ENCODE measurements at regions not wholly inside any gene's neighbourhood (a gene's known extent, or its start where the extent isn't known, plus 50 kb on each side); places are given as distances from the start of the nearest gene placed in this dataset.
A peak's percentile ranks its signal among the peaks of the same experiment; 100 is the strongest.

- Histone ChIP-seq H3K4me1 (ENCODE audit: insufficient read depth) (no peaks in the 10 kb centered on the region), H3K27me3 (ENCODE audit: insufficient read depth) (peaks cover 3% of the 10 kb centered on the region; the same call in 1 of the 2 replicates), H3F3A (replicated peaks; ENCODE audit: low read depth) (no peaks in the 10 kb centered on the region), H3K9me2 (ENCODE audit: insufficient read depth) (no peaks in the 10 kb centered on the region), H3K36me3 (ENCODE audit: insufficient read depth) (no peaks in the 10 kb centered on the region), H3K27ac (ENCODE audit: low read depth) (no peak overlapping the region), H2AFZ (no peak overlapping the region), H3K4me2 (no peak overlapping the region), H3K4me3 (no peak overlapping the region), H3K79me2 (replicated peaks; ENCODE audit: insufficient read depth) (no peaks in the 10 kb centered on the region), H4K20me1 (replicated peaks; ENCODE audit: insufficient read depth) (no peaks in the 10 kb centered on the region)
- Mint-ChIP-seq H3K4me1 (no peaks in the 10 kb centered on the region; the same call in 2 of the 3 replicates), H3K9me3 (peaks cover 23% of the 10 kb centered on the region), H3K27me3 (ENCODE audit: insufficient read depth, low read depth, poor library complexity) (peaks cover 5% of the 10 kb centered on the region), H3K36me3 (ENCODE audit: low read depth) (peaks cover 5% of the 10 kb centered on the region; the same call in 1 of the 3 replicates), H3K27ac (no peak overlapping the region), H3K4me3 (no peak overlapping the region)
- no peak for TF ChIP-seq ETS1 (IDR thresholded peaks at IDR 0.05)
- peak; percentile 81 for TF ChIP-seq ZNF331 (CRISPR knock-in tag; IDR thresholded peaks at IDR 0.05; ENCODE audit: low read depth)
- TF ChIP-seq CREB1 (CRISPR knock-in tag; IDR thresholded peaks at IDR 0.05; ENCODE audit: low read depth): no peak
- TF ChIP-seq EZH2 (IDR thresholded peaks at IDR 0.05; ENCODE audit: low read depth, unreplicated experiment): no peak
- ATAC-seq (no peak), DNase-seq (ENCODE audit: low spot score) (no peak)
Observed at GRCh38 chr19:13705201-13705600, 59.1 kb upstream of the MRI1 start.

GRCh38 chr19:13701624-13702023 is 62.7 kb upstream of the MRI1 start:
- H3K9me2 ChIP-seq (ENCODE audit: insufficient read depth): no peaks in the 10 kb centered on the region
- no peak overlapping the region for H3K4me2 ChIP-seq
- no peak overlapping the region for H3K27ac Mint-ChIP-seq
- H3K79me2 ChIP-seq (replicated peaks; ENCODE audit: insufficient read depth): no peaks in the 10 kb centered on the region
- H3K4me3 Mint-ChIP-seq: no peak overlapping the region
- peaks cover 23% of the 10 kb centered on the region for H3K9me3 Mint-ChIP-seq
- ATAC-seq (no peak), DNase-seq (ENCODE audit: low spot score) (no peak)
- TF ChIP-seq ZNF114 (CRISPR knock-in tag; IDR thresholded peaks at IDR 0.05): no peak
- TF ChIP-seq CTCF (conservative IDR thresholded peaks at IDR 0.05; ENCODE audit: low read depth in 2 of 2): no peak
- TF ChIP-seq STAT1 (IDR thresholded peaks at IDR 0.05; ENCODE audit: unreplicated experiment): no peak
- no peak for TF ChIP-seq NANOG (IDR thresholded peaks at IDR 0.05; ENCODE audit: borderline replicate concordance)
- TF ChIP-seq EZH2phosphoT487 (IDR thresholded peaks at IDR 0.05; ENCODE audit: unreplicated experiment): no peak
- TF ChIP-seq CREB1 (CRISPR knock-in tag; IDR thresholded peaks at IDR 0.05; ENCODE audit: low read depth): no peak
- no peak for TF ChIP-seq POLR2AphosphoS5 (IDR thresholded peaks at IDR 0.05; ENCODE audit: low read depth)
- no peak for TF ChIP-seq EZH2 (IDR thresholded peaks at IDR 0.05; ENCODE audit: low read depth, unreplicated experiment)
- TF ChIP-seq ZNF331 (CRISPR knock-in tag; IDR thresholded peaks at IDR 0.05; ENCODE audit: low read depth): no peak
- H4K20me1 ChIP-seq (replicated peaks; ENCODE audit: insufficient read depth): no peaks in the 10 kb centered on the region
- H3K27me3 Mint-ChIP-seq (ENCODE audit: insufficient read depth, low read depth, poor library complexity): peaks cover 8% of the 10 kb centered on the region
- no peaks in the 10 kb centered on the region for H3K4me1 ChIP-seq (ENCODE audit: insufficient read depth)
- H3K27ac ChIP-seq (ENCODE audit: low read depth): no peak overlapping the region
- peaks cover 3% of the 10 kb centered on the region; the same call in 1 of the 2 replicates for H3K27me3 ChIP-seq (ENCODE audit: insufficient read depth)
- peaks cover 5% of the 10 kb centered on the region; the same call in 1 of the 3 replicates for H3K36me3 Mint-ChIP-seq (ENCODE audit: low read depth)
- H3K4me3 ChIP-seq: no peak overlapping the region
- no peaks in the 10 kb centered on the region for H3K36me3 ChIP-seq (ENCODE audit: insufficient read depth)
- H3K4me1 Mint-ChIP-seq: no peaks in the 10 kb centered on the region
- H2AFZ ChIP-seq: no peak overlapping the region
- no peaks in the 10 kb centered on the region for H3F3A ChIP-seq (replicated peaks; ENCODE audit: low read depth)

Data from GM23338 (cell line).